Testis (tissue), 2 donors: ENCODE measurements at regions not wholly inside any gene's neighbourhood (a gene's known extent, or its start where the extent isn't known, plus 50 kb on each side); places are given as distances from the start of the nearest gene placed in this dataset.
A peak's percentile ranks its signal among the peaks of the same experiment; 100 is the strongest.
"Not testable (repeated sequence)": the region's sequence is repeated elsewhere in the genome, so short reads cannot be mapped to it uniquely, and the experiment has no call there.

Source experiments
- DNase-seq: peaks from one replicate; pipeline ENCODE4 v3.0.0-alpha.2; 2019
- H3K27ac ChIP-seq, 2 donors: fragments of 200-600 bp; sonication (generic); one replicate each; pipeline ENCODE4 v1.5.1; 2019
- H3K27me3 ChIP-seq: fragments of 200-600 bp; sonication (generic); one replicate; pipeline ENCODE4 v1.5.1; 2019
- H3K36me3 ChIP-seq: fragments of 200-600 bp; sonication (generic); one replicate; pipeline ENCODE4 v1.5.1; 2017; ENCODE audit warnings: low read depth; ENCODE audit errors: missing control alignments
- H3K4me1 ChIP-seq: fragments of 200-600 bp; sonication (generic); one replicate; pipeline ENCODE4 v1.5.1; 2019
- H3K4me3 ChIP-seq, 2 donors: fragments of 200-600 bp; sonication (generic); one replicate each; pipeline ENCODE4 v1.5.1; 2017 to 2019
- H3K9me3 ChIP-seq: fragments of 200-600 bp; sonication (generic); one replicate; pipeline ENCODE4 v1.5.1; 2017
- CTCF ChIP-seq, 3 experiments: fragments of 450-650 bp in 2 of 3; fragments of 200-600 bp in 1 of 3; sonication (generic) in 1 of 3; IDR thresholded peaks; one replicate each; pipeline ENCODE4 v1.5.1; 2016 to 2019; ENCODE audit warnings: antibody characterized with exemption in 3 of 3, mild to moderate bottlenecking in 2 of 3, moderate library complexity in 1 of 3
- POLR2A ChIP-seq: fragments of 450-650 bp; IDR thresholded peaks from one replicate; pipeline ENCODE4 v1.6.1; 2017; ENCODE audit warnings: antibody characterized with exemption, mild to moderate bottlenecking, moderate library complexity
- WGBS, 2 donors: methylation state at CpG; one replicate each; pipeline ENCODE4 v1.1.5; 2018; 5-methylcytosine and 5-hydroxymethylcytosine counted together
- intact Hi-C: fragments of 100-400 bp; cut with DNase I; formaldehyde crosslinking; loops from one replicate; pipeline ENCODE4 v1.15.1; 2023; ENCODE audit warnings: low total_unique reads

GRCh38 chr9:102728946-102729345 is 266.2 kb upstream of the CYLC2 start:
- no peak overlapping the region for H3K4me3 ChIP-seq
- WGBS, 2 donors, result 86 to 92% methylated on average over 6 of the region's 6 CpGs
- no peaks in the 10 kb centered on the region for H3K4me1 ChIP-seq
- TF ChIP-seq POLR2A (no peak), CTCF (IDR thresholded peaks at IDR 0.05) (no peak)
- DNase-seq, result no peak
- no peak overlapping the region for H3K27ac ChIP-seq
- H3K36me3 ChIP-seq, result no peaks in the 10 kb centered on the region
- H3K27me3 ChIP-seq, result no peaks in the 10 kb centered on the region
- intact Hi-C loops, result no loop called here
- H3K9me3 ChIP-seq, result no peaks in the 10 kb centered on the region

GRCh38 chr9:102714184-102714583 is 280.9 kb upstream of the CYLC2 start:
- TF ChIP-seq POLR2A, result no peak
- no peak for TF ChIP-seq CTCF (IDR thresholded peaks at IDR 0.05)
- Histone ChIP-seq H3K27ac (no peak overlapping the region), H3K4me3 (no peak overlapping the region), H3K4me1 (no peaks in the 10 kb centered on the region), H3K27me3 (no peaks in the 10 kb centered on the region), H3K9me3 (no peaks in the 10 kb centered on the region), H3K36me3 (no peaks in the 10 kb centered on the region)
- 72 to 78% methylated on average over 3 of the region's 3 CpGs for WGBS, 2 donors
- no peak for DNase-seq
- intact Hi-C loops, result no loop called here

- H3K9me3 ChIP-seq, H3K27me3 ChIP-seq, H3K27ac ChIP-seq, intact Hi-C loops, H3K4me3 ChIP-seq, H3K36me3 ChIP-seq, H3K4me1 ChIP-seq: not testable (repeated sequence)
- WGBS, 2 donors, result 75 to 83% methylated on average over 8 of the region's 8 CpGs
- peak; percentile 18 for DNase-seq
Observed at GRCh38 chr9:102712910-102713309, 282.2 kb upstream of the CYLC2 start.

- Histone ChIP-seq H3K27ac (no peak overlapping the region), H3K27me3 (no peaks in the 10 kb centered on the region), H3K4me1 (no peaks in the 10 kb centered on the region), H3K36me3 (no peaks in the 10 kb centered on the region), H3K9me3 (no peaks in the 10 kb centered on the region), H3K4me3 (no peak overlapping the region)
- no peak for DNase-seq
- 46 to 54% methylated on average over 5 of the region's 5 CpGs for WGBS, 2 donors
- intact Hi-C loops, result no loop called here
- no peak for TF ChIP-seq POLR2A
- TF ChIP-seq CTCF (IDR thresholded peaks at IDR 0.05), result no peak
Observed at GRCh38 chr9:102700936-102701335, 294.2 kb upstream of the CYLC2 start.

GRCh38 chr9:102669220-102669619 is 325.9 kb upstream of the CYLC2 start:
- H3K36me3 ChIP-seq, result no peaks in the 10 kb centered on the region
- intact Hi-C loops, result no loop called here
- no peak overlapping the region for H3K27ac ChIP-seq
- no peaks in the 10 kb centered on the region for H3K27me3 ChIP-seq
- no peaks in the 10 kb centered on the region for H3K4me1 ChIP-seq
- 66 to 86% methylated on average over 3 of the region's 3 CpGs for WGBS, 2 donors
- TF ChIP-seq POLR2A (no peak), CTCF (IDR thresholded peaks at IDR 0.05) (no peak)
- H3K9me3 ChIP-seq, result no peaks in the 10 kb centered on the region
- peak; percentile 53 for DNase-seq
- H3K4me3 ChIP-seq, result no peak overlapping the region
